ENCODE measurements at regions not wholly inside any gene's neighbourhood (a gene's known extent, or its start where the extent isn't known, plus 50 kb on each side); places are given as distances from the start of the nearest gene placed in this dataset.

GRCh38 chr11:116518141-116518540 lies 254.6 kb downstream of the BUD13 start:
- Histone ChIP-seq H3K4me3 (ENCODE audit: low read depth in 2 of 2, low read length in 2 of 2) (no peak overlapping the region), H3K4me1 (ENCODE audit: control insufficient read depth, insufficient read depth, low read length) (no peaks in the 10 kb centered on the region), H3K27me3 (ENCODE audit: control insufficient read depth, insufficient read depth, low read length) (no peaks in the 10 kb centered on the region), H3K9me3 (ENCODE audit: control insufficient read depth, insufficient read depth, low read depth, low read length) (no peaks in the 10 kb centered on the region), H3K27ac (ENCODE audit: low read length) (no peak overlapping the region), H3K36me3 (ENCODE audit: control insufficient read depth, insufficient read depth, low read length) (no peaks in the 10 kb centered on the region)
- in situ Hi-C loops (cut with HindIII; ENCODE audit: low pct_unique_long_range_greater_than_20kb, low sequenced_read_pairs): no loop called here
- intact Hi-C loops (cut with micrococcal nuclease; ENCODE audit: unreplicated experiment): no loop called here
- TF ChIP-seq SIN3A (IDR thresholded peaks at IDR 0.05; ENCODE audit: borderline replicate concordance, insufficient read depth, low read depth, low read length) (no peak), CTCF (IDR thresholded peaks at IDR 0.05) (no peak), TCF7L2 (IDR thresholded peaks at IDR 0.05; ENCODE audit: low read depth, low read length) (no peak), POLR2AphosphoS5 (IDR thresholded peaks at IDR 0.05; ENCODE audit: low read depth, low read length) (no peak)
- TF ChIP-seq, protein P1, sequence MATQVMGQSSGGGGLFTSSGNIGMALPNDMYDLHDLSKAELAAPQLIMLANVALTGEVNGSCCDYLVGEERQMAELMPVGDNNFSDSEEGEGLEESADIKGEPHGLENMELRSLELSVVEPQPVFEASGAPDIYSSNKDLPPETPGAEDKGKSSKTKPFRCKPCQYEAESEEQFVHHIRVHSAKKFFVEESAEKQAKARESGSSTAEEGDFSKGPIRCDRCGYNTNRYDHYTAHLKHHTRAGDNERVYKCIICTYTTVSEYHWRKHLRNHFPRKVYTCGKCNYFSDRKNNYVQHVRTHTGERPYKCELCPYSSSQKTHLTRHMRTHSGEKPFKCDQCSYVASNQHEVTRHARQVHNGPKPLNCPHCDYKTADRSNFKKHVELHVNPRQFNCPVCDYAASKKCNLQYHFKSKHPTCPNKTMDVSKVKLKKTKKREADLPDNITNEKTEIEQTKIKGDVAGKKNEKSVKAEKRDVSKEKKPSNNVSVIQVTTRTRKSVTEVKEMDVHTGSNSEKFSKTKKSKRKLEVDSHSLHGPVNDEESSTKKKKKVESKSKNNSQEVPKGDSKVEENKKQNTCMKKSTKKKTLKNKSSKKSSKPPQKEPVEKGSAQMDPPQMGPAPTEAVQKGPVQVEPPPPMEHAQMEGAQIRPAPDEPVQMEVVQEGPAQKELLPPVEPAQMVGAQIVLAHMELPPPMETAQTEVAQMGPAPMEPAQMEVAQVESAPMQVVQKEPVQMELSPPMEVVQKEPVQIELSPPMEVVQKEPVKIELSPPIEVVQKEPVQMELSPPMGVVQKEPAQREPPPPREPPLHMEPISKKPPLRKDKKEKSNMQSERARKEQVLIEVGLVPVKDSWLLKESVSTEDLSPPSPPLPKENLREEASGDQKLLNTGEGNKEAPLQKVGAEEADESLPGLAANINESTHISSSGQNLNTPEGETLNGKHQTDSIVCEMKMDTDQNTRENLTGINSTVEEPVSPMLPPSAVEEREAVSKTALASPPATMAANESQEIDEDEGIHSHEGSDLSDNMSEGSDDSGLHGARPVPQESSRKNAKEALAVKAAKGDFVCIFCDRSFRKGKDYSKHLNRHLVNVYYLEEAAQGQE (IDR thresholded peaks at IDR 0.05; ENCODE audit: insufficient read depth in 1 of 2, low read depth in 2 of 2, low read length in 1 of 2): no peak
- POLR2A ChIA-PET: no interaction called here
- no peak for ATAC-seq
- BruUV-seq (replicated peaks): no TSS peak
- no peak for DNase-seq (ENCODE audit: low read depth, low spot score)
- CTCF ChIA-PET: no interaction called here

DNA sequence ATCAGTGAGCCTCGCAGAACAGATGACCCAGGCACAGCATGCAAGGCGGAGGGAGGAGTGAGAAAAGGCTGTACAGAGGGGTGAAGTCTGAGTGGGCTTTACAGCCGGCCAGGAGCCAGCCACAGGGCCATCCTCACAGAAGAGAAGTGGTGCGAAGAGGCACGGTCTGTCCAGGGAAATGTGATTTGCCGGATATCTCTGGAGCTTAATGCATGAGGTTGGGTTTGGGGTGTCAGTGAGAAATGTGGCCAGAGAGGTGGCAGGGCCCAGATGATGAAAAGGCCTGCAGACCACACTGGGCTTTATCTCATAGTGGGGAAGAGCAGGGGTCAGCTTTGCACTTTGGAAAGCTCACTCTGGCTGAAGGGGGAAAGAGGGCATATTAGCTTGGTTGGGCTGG lies 255.2 kb downstream of the BUD13 start:
- intact Hi-C loops (cut with micrococcal nuclease; ENCODE audit: unreplicated experiment) (no loop called here), in situ Hi-C loops (cut with HindIII; ENCODE audit: low pct_unique_long_range_greater_than_20kb, low sequenced_read_pairs) (no loop called here)
- ChIA-PET CTCF (interaction anchor here (0.7 kb wide), 1 partner anchor 174 kb away, joined by 3 read pairs; no protein-coding TSS in a partner anchor), POLR2A (no interaction called here)
- H3K36me3 ChIP-seq (ENCODE audit: control insufficient read depth, insufficient read depth, low read length): no peaks in the 10 kb centered on the region
- H3K9me3 ChIP-seq (ENCODE audit: control insufficient read depth, insufficient read depth, low read depth, low read length): no peaks in the 10 kb centered on the region
- H3K4me3 ChIP-seq (ENCODE audit: low read depth in 2 of 2, low read length in 2 of 2): no peak overlapping the region
- no peak overlapping the region for H3K27ac ChIP-seq (ENCODE audit: low read length)
- TF ChIP-seq, protein P1 (IDR thresholded peaks at IDR 0.05; ENCODE audit: insufficient read depth in 1 of 2, low read depth in 2 of 2, low read length in 1 of 2): no peak
- TF ChIP-seq POLR2AphosphoS5 (IDR thresholded peaks at IDR 0.05; ENCODE audit: low read depth, low read length) (no peak), CTCF (IDR thresholded peaks at IDR 0.05) (no peak), TCF7L2 (IDR thresholded peaks at IDR 0.05; ENCODE audit: low read depth, low read length) (no peak), SIN3A (IDR thresholded peaks at IDR 0.05; ENCODE audit: borderline replicate concordance, insufficient read depth, low read depth, low read length) (no peak)
- ATAC-seq: no peak
- H3K4me1 ChIP-seq (ENCODE audit: control insufficient read depth, insufficient read depth, low read length): no peaks in the 10 kb centered on the region
- no peak for DNase-seq (ENCODE audit: low read depth, low spot score)
- no TSS peak for BruUV-seq (replicated peaks)
- H3K27me3 ChIP-seq (ENCODE audit: control insufficient read depth, insufficient read depth, low read length): no peaks in the 10 kb centered on the region
